ENCODE measurements at regions not wholly inside any gene's neighbourhood (a gene's known extent, or its start where the extent isn't known, plus 50 kb on each side); places are given as distances from the start of the nearest gene placed in this dataset.

GRCh38 chr9:107110153-107110552, 172.9 kb upstream of the RAD23B start:
- no peaks in the 10 kb centered on the region for H3K9me3 ChIP-seq
- TF ChIP-seq, protein P1, sequence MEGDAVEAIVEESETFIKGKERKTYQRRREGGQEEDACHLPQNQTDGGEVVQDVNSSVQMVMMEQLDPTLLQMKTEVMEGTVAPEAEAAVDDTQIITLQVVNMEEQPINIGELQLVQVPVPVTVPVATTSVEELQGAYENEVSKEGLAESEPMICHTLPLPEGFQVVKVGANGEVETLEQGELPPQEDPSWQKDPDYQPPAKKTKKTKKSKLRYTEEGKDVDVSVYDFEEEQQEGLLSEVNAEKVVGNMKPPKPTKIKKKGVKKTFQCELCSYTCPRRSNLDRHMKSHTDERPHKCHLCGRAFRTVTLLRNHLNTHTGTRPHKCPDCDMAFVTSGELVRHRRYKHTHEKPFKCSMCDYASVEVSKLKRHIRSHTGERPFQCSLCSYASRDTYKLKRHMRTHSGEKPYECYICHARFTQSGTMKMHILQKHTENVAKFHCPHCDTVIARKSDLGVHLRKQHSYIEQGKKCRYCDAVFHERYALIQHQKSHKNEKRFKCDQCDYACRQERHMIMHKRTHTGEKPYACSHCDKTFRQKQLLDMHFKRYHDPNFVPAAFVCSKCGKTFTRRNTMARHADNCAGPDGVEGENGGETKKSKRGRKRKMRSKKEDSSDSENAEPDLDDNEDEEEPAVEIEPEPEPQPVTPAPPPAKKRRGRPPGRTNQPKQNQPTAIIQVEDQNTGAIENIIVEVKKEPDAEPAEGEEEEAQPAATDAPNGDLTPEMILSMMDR (IDR thresholded peaks at IDR 0.05), result no peak
- no peak overlapping the region for H3K27ac ChIP-seq
- no peaks in the 10 kb centered on the region for H3K4me1 ChIP-seq (ENCODE audit: control insufficient read depth in 1 of 2, low read depth in 2 of 2)
- ATAC-seq (ENCODE audit: insufficient number of reproducible peaks, low FRiP score, low read depth), result no peak
- H3K36me3 ChIP-seq, result no peaks in the 10 kb centered on the region
- no peak for DNase-seq (ENCODE audit: low spot score)
- no peak overlapping the region for H3K4me3 ChIP-seq
- no peaks in the 10 kb centered on the region for H3K27me3 ChIP-seq (replicated peaks; ENCODE audit: insufficient read depth)

- TF ChIP-seq, protein P1 (IDR thresholded peaks at IDR 0.05), result no peak
- DNase-seq (ENCODE audit: low spot score) (no peak), ATAC-seq (ENCODE audit: insufficient number of reproducible peaks, low FRiP score, low read depth) (no peak)
- Histone ChIP-seq H3K36me3 (no peaks in the 10 kb centered on the region), H3K4me3 (no peak overlapping the region), H3K4me1 (ENCODE audit: control insufficient read depth in 1 of 2, low read depth in 2 of 2) (no peaks in the 10 kb centered on the region), H3K9me3 (no peaks in the 10 kb centered on the region), H3K27me3 (replicated peaks; ENCODE audit: insufficient read depth) (no peaks in the 10 kb centered on the region), H3K27ac (no peak overlapping the region)
Measured at GRCh38 chr9:107112707-107113243, 170.3 kb upstream of the RAD23B start.

DNA sequence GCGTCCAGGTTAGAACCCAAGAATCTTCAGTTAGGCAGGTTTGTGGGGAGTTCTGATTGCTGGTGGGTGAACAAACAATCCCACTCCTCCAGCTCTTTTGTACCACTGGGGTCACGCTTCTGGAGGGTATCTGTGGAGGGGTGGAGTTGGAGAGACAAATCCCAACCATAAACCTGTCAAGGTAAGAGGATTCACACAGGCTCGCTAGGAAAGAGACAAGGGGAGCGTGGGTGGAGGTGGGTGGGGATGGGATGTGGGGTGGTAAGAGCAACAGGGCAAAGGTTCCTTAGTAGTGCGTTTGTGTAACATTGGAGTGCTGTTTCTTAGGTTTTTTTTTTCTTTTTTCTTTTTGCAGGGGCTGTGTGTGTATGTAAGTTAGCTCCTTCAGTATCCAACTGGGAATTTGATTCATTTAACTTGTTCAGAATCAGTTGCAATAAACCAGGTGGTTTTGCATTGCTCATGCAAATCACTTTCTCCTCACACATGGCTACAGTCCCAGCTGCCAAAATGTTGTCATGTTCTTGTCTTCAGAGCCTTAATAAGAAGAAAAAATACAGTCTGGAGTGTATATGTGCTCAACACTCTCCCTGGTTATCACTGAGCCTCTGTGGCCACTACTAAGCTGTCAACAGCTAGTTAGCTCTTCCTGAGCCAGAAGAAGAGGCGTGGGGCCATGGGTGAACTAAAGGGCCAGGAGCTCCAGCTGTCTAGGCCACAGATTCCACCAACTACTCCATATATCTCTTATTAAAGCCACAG, 164.0 kb upstream of the RAD23B start:
- H3K4me1 ChIP-seq (ENCODE audit: control insufficient read depth in 1 of 2, low read depth in 2 of 2), result no peaks in the 10 kb centered on the region
- no peak for ATAC-seq (ENCODE audit: insufficient number of reproducible peaks, low FRiP score, low read depth)
- no peak overlapping the region for H3K27ac ChIP-seq
- DNase-seq (ENCODE audit: low spot score), result no peak
- no peaks in the 10 kb centered on the region for H3K9me3 ChIP-seq
- TF ChIP-seq, protein P1 (IDR thresholded peaks at IDR 0.05), result no peak
- no peak overlapping the region for H3K4me3 ChIP-seq
- no peaks in the 10 kb centered on the region for H3K36me3 ChIP-seq
- H3K27me3 ChIP-seq (replicated peaks; ENCODE audit: insufficient read depth), result no peaks in the 10 kb centered on the region

- Histone ChIP-seq H3K27me3 (replicated peaks; ENCODE audit: insufficient read depth) (no peaks in the 10 kb centered on the region), H3K36me3 (no peaks in the 10 kb centered on the region), H3K4me3 (no peak overlapping the region), H3K27ac (no peak overlapping the region), H3K9me3 (no peaks in the 10 kb centered on the region), H3K4me1 (ENCODE audit: control insufficient read depth in 1 of 2, low read depth in 2 of 2) (no peaks in the 10 kb centered on the region)
- DNase-seq (ENCODE audit: low spot score) (no peak), ATAC-seq (ENCODE audit: insufficient number of reproducible peaks, low FRiP score, low read depth) (no peak)
- TF ChIP-seq, protein P1 (IDR thresholded peaks at IDR 0.05), result no peak
Measured at GRCh38 chr9:107119735-107120134, 163.3 kb upstream of the RAD23B start.

DNA sequence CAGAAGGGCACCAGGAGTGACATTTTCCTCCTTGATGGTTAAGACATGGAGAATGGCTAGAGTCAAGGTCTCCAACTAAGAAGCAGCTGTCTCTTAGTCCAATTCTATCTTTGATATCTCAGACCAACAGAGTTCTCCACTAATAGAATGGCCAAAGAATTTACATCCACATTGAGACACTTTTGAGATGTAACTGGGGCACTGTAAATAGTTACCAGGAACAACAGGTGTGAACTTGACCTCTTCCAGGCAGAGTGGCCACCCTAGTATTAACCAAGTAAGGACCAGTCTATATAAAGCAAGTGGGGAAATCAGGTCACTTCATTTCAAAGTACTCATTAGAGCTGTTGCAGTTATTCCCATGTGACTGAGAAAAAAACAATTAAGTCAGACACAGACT, 159.7 kb upstream of the RAD23B start:
- Histone ChIP-seq H3K27me3 (replicated peaks; ENCODE audit: insufficient read depth) (no peaks in the 10 kb centered on the region), H3K27ac (no peak overlapping the region), H3K4me1 (ENCODE audit: control insufficient read depth in 1 of 2, low read depth in 2 of 2) (no peaks in the 10 kb centered on the region), H3K36me3 (no peaks in the 10 kb centered on the region), H3K4me3 (no peak overlapping the region), H3K9me3 (no peaks in the 10 kb centered on the region)
- DNase-seq (ENCODE audit: low spot score) (no peak), ATAC-seq (ENCODE audit: insufficient number of reproducible peaks, low FRiP score, low read depth) (no peak)
- TF ChIP-seq, protein P1 (IDR thresholded peaks at IDR 0.05), result no peak

All from thoracic aorta (tissue), 2 donors.